Osteocyte (in vitro differentiated cells): ENCODE measurements at regions not wholly inside any gene's neighbourhood (a gene's known extent, or its start where the extent isn't known, plus 50 kb on each side); places are given as distances from the start of the nearest gene placed in this dataset.
"Not testable (repeated sequence)": the region's sequence is repeated elsewhere in the genome, so short reads cannot be mapped to it uniquely, and the experiment has no call there.

Experiments
- DNase-seq: peaks from one replicate; pipeline ENCODE4 v3.0.0; 2021; ENCODE audit warnings: mixed read lengths; ENCODE audit not compliant: unreplicated experiment; ENCODE audit errors: extremely low spot score
- H3K27ac Mint-ChIP-seq: one replicate; pipeline ENCODE4 v1.8.0; 2021; ENCODE audit warnings: mild to moderate bottlenecking, mixed read lengths; ENCODE audit not compliant: unreplicated experiment
- H3K27me3 Mint-ChIP-seq: one replicate; pipeline ENCODE4 v1.8.0; 2021; ENCODE audit warnings: mixed read lengths; ENCODE audit not compliant: unreplicated experiment
- H3K36me3 Mint-ChIP-seq: one replicate; pipeline ENCODE4 v1.8.0; 2021; ENCODE audit warnings: mixed read lengths; ENCODE audit not compliant: unreplicated experiment
- H3K4me1 Mint-ChIP-seq: one replicate; pipeline ENCODE4 v1.8.0; 2021; ENCODE audit warnings: mixed read lengths; ENCODE audit not compliant: unreplicated experiment
- H3K4me3 Mint-ChIP-seq: one replicate; pipeline ENCODE4 v1.8.0; 2021; ENCODE audit warnings: mild to moderate bottlenecking, moderate library complexity, mixed read lengths; ENCODE audit not compliant: unreplicated experiment
- H3K9me3 Mint-ChIP-seq: one replicate; pipeline ENCODE4 v1.8.0; 2021; ENCODE audit warnings: mixed read lengths; ENCODE audit not compliant: unreplicated experiment
- TF ChIP-seq, protein P1 (sequence below): fragments of 200-600 bp; sonication (generic); IDR thresholded peaks from 2 replicates; pipeline ENCODE4 v1.5.0; 2021; ENCODE audit warnings: antibody characterized with exemption, mild to moderate bottlenecking, moderate library complexity

DNA sequence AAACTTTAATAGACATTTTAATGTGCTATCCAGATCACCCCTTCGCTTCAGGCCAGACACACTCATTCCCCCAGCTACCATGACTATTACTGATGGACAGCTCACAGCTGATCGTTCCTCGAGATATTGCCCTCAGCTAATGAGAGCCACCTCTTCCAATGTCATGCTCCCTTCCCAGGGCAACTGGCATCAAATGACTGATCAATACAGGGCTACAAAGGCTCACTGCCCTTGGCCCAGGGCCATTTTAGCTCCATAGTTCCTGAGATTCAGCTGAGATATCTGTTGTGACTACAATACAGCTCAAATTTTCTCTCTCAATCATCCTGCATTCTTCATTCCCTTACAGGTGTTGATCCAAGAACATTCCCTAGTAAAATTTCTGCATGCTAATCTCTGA lies 104.5 kb upstream of the PKN2 start:
- Mint-ChIP-seq H3K4me3 (no peak overlapping the region), H3K36me3 (no peaks in the 10 kb centered on the region), H3K9me3 (no peaks in the 10 kb centered on the region), H3K27ac (no peak overlapping the region), H3K4me1 (no peaks in the 10 kb centered on the region), H3K27me3 (peaks cover 6% of the 10 kb centered on the region)
- TF ChIP-seq, protein P1, sequence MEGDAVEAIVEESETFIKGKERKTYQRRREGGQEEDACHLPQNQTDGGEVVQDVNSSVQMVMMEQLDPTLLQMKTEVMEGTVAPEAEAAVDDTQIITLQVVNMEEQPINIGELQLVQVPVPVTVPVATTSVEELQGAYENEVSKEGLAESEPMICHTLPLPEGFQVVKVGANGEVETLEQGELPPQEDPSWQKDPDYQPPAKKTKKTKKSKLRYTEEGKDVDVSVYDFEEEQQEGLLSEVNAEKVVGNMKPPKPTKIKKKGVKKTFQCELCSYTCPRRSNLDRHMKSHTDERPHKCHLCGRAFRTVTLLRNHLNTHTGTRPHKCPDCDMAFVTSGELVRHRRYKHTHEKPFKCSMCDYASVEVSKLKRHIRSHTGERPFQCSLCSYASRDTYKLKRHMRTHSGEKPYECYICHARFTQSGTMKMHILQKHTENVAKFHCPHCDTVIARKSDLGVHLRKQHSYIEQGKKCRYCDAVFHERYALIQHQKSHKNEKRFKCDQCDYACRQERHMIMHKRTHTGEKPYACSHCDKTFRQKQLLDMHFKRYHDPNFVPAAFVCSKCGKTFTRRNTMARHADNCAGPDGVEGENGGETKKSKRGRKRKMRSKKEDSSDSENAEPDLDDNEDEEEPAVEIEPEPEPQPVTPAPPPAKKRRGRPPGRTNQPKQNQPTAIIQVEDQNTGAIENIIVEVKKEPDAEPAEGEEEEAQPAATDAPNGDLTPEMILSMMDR: no peak
- DNase-seq: no peak

DNA sequence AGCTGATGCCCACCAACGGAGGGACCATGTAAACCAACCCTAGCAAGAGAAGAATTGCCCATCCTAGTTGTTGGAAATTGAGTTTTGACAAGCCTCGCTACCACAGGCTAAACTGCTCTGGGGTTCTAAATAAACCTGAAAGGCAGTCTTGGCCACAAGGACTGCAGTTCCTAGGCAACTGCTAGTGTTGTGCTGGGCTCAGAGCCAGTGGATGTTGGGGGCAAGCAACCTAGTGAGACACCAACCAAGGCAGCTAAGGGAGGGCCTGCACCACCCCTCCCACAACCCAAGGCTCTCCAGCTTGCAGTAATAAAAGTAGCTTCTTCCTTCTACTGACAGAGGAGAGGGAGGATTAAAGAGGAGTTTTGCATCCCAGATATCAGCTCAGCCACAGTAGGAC lies 102.4 kb upstream of the PKN2 start:
- no peak for DNase-seq
- Mint-ChIP-seq H3K4me1 (no peaks in the 10 kb centered on the region), H3K27me3 (peaks cover 9% of the 10 kb centered on the region), H3K9me3 (peaks cover 2% of the 10 kb centered on the region), H3K27ac (no peak overlapping the region), H3K4me3 (no peak overlapping the region), H3K36me3 (no peaks in the 10 kb centered on the region)
- TF ChIP-seq, protein P1: no peak

DNA sequence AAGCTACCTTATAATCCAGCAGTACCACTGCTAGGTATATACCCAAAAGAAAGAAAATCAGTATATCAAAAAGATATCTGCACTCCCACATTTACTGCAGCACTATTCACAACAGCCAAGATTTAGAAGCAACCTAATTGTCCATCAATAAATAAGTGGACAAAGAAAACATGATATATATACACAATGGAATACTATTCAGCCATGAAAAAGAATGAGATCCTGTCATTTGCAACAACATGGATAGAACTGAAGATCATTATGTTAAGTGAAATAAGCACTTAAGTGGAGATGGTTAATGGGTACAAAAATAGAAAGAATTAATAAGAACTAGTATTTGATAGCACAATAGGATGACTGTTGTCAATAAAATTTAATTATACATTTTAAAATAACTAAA lies 90.7 kb upstream of the PKN2 start:
- H3K4me1 Mint-ChIP-seq: no peaks in the 10 kb centered on the region
- no peaks in the 10 kb centered on the region for H3K27me3 Mint-ChIP-seq
- H3K36me3 Mint-ChIP-seq: no peaks in the 10 kb centered on the region
- no peak overlapping the region for H3K27ac Mint-ChIP-seq
- H3K4me3 Mint-ChIP-seq: no peak overlapping the region
- TF ChIP-seq, protein P1: no peak
- H3K9me3 Mint-ChIP-seq: peaks cover 32% of the 10 kb centered on the region
- DNase-seq: no peak

DNA sequence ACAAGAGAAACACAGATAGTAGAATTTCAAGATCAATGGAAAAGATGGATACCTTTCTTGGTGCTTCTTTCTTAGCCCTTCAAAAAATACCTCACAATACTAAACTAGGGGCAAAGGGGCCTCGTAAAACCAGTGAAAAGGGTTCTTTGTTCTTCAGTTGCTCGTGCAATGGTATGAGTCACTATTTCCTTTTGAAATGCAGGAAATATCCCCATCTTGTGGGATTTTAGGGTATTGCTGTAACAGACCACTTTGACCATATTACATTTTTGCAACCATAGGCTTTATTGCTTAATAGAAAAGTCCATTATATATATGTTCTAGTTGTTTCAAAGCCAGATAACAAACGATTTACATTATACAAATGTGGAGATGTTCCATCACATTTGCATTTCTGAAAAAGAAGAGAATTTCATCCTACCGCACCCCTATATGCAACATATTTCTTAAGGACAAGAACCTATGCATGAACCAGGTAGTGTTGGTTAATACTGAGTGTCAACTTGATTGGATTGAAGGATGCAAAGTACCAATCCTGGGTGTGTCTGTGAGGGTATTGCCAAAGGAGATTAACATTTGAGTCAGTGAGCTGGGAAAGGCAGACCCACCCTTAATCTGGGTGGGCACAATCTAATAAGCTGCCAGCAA lies 88.6 kb upstream of the PKN2 start:
- Mint-ChIP-seq H3K27me3 (no peaks in the 10 kb centered on the region), H3K9me3 (peaks cover 44% of the 10 kb centered on the region), H3K4me1 (no peaks in the 10 kb centered on the region), H3K27ac (no peak overlapping the region), H3K4me3 (no peak overlapping the region), H3K36me3 (no peaks in the 10 kb centered on the region)
- TF ChIP-seq, protein P1: no peak
- DNase-seq: no peak

DNA sequence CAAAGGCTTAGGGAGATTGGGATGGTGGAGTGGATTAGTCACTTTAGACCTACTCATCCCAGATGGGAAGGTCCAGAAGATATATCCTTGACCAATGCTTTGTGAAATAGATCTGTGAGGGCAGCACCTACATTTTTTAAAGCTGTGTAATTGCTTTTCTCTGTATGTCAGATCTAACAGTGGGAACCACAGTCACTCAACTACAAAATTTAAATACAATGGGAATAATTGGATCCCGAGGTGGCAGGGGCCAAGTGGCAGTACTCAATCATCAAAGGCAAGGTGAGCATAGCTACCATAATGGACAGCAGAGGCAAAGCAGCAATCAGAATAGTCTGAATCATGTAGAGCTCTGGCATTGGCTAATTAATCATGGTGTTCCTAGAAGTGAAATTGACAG lies 86.1 kb upstream of the PKN2 start:
- peaks cover 23% of the 10 kb centered on the region for H3K9me3 Mint-ChIP-seq
- not testable (repeated sequence) for H3K27me3 Mint-ChIP-seq, H3K4me1 Mint-ChIP-seq, H3K36me3 Mint-ChIP-seq, H3K27ac Mint-ChIP-seq, DNase-seq, H3K4me3 Mint-ChIP-seq
